ENCODE measurements at regions not wholly inside any gene's neighbourhood (a gene's known extent, or its start where the extent isn't known, plus 50 kb on each side); places are given as distances from the start of the nearest gene placed in this dataset.

- no peaks in the 10 kb centered on the region for H3K27me3 Mint-ChIP-seq (ENCODE audit: insufficient read depth, low read depth)
- Histone ChIP-seq H3F3A (ENCODE audit: low read depth) (no peaks in the 10 kb centered on the region), H3K4me3 (no peak overlapping the region), H3K4me1 (no peaks in the 10 kb centered on the region), H3K27ac (no peak overlapping the region), H3K79me2 (ENCODE audit: low read depth) (no peaks in the 10 kb centered on the region), H3K36me3 (no peaks in the 10 kb centered on the region), H2AFZ (replicated peaks) (no peak overlapping the region), H3K9ac (no peak overlapping the region), H4K20me1 (ENCODE audit: low read depth) (no peaks in the 10 kb centered on the region), H3K27me3 (no peaks in the 10 kb centered on the region), H3K4me2 (no peak overlapping the region), H3K9me3 (ENCODE audit: low read depth) (no peaks in the 10 kb centered on the region)
- H3K36me3 Mint-ChIP-seq = no peaks in the 10 kb centered on the region
- no peak overlapping the region for H3K4me3 Mint-ChIP-seq
- H3K9me3 Mint-ChIP-seq = no peaks in the 10 kb centered on the region
- no peaks in the 10 kb centered on the region for H3K4me1 Mint-ChIP-seq
- H3K27ac Mint-ChIP-seq = no peak overlapping the region
- no peak for DNase-seq (ENCODE audit: low spot score)
- TF ChIP-seq EZH2phosphoT487 (IDR thresholded peaks at IDR 0.05) = no peak
- no peak for TF ChIP-seq CTCF (IDR thresholded peaks at IDR 0.05)
- TF ChIP-seq EZH2 (IDR thresholded peaks at IDR 0.05) = no peak
Measured at GRCh38 chr10:28375399-28376354, 72.8 kb upstream of the MPP7 start.

GRCh38 chr10:28378986-28379585 lies 76.2 kb upstream of the MPP7 start:
- H3K4me1 ChIP-seq = no peaks in the 10 kb centered on the region
- TF ChIP-seq EZH2phosphoT487 (IDR thresholded peaks at IDR 0.05) (no peak), CTCF (IDR thresholded peaks at IDR 0.05) (no peak)
- H3K27ac ChIP-seq = no peak overlapping the region
- no peaks in the 10 kb centered on the region for H3K27me3 ChIP-seq
- H3K27ac Mint-ChIP-seq = no peak overlapping the region
- H3K4me3 ChIP-seq = no peak overlapping the region
- peak overlapping the region; percentile 52 for H2AFZ ChIP-seq (replicated peaks)
- H3K27me3 Mint-ChIP-seq (ENCODE audit: insufficient read depth, low read depth) = peaks cover 2% of the 10 kb centered on the region
- DNase-seq (ENCODE audit: low spot score) = no peak
- H3K4me3 Mint-ChIP-seq = no peak overlapping the region
- no peaks in the 10 kb centered on the region for H3K9me3 Mint-ChIP-seq
- H3K79me2 ChIP-seq (ENCODE audit: low read depth) = no peaks in the 10 kb centered on the region
- H3K4me1 Mint-ChIP-seq = peaks cover 4% of the 10 kb centered on the region
- no peaks in the 10 kb centered on the region for H3K36me3 ChIP-seq
- no peaks in the 10 kb centered on the region for H3K36me3 Mint-ChIP-seq
- H4K20me1 ChIP-seq (ENCODE audit: low read depth) = no peaks in the 10 kb centered on the region
- no peaks in the 10 kb centered on the region for H3F3A ChIP-seq (ENCODE audit: low read depth)
- H3K4me2 ChIP-seq = no peak overlapping the region
- H3K9ac ChIP-seq = no peak overlapping the region
- no peaks in the 10 kb centered on the region for H3K9me3 ChIP-seq (ENCODE audit: low read depth)

GRCh38 chr10:28381466-28381865 lies 78.6 kb upstream of the MPP7 start:
- Mint-ChIP-seq H3K27ac (no peak overlapping the region), H3K4me3 (no peak overlapping the region), H3K27me3 (ENCODE audit: insufficient read depth, low read depth) (peaks cover 2% of the 10 kb centered on the region), H3K4me1 (peaks cover 5% of the 10 kb centered on the region), H3K9me3 (no peaks in the 10 kb centered on the region), H3K36me3 (no peaks in the 10 kb centered on the region)
- Histone ChIP-seq H3K79me2 (ENCODE audit: low read depth) (no peaks in the 10 kb centered on the region), H3K4me1 (no peaks in the 10 kb centered on the region), H3K4me2 (no peak overlapping the region), H3F3A (ENCODE audit: low read depth) (no peaks in the 10 kb centered on the region), H2AFZ (replicated peaks) (no peak overlapping the region), H3K9ac (no peak overlapping the region), H3K27ac (no peak overlapping the region), H3K9me3 (ENCODE audit: low read depth) (no peaks in the 10 kb centered on the region), H3K4me3 (no peak overlapping the region), H3K36me3 (no peaks in the 10 kb centered on the region), H4K20me1 (ENCODE audit: low read depth) (no peaks in the 10 kb centered on the region), H3K27me3 (no peaks in the 10 kb centered on the region)
- DNase-seq (ENCODE audit: low spot score) = no peak
- TF ChIP-seq EZH2 (IDR thresholded peaks at IDR 0.05) (no peak), CTCF (IDR thresholded peaks at IDR 0.05) (no peak), EZH2phosphoT487 (IDR thresholded peaks at IDR 0.05) (no peak)

All from neural progenitor cell (in vitro differentiated cells).